ENCODE measurements at regions not wholly inside any gene's neighbourhood (a gene's known extent, or its start where the extent isn't known, plus 50 kb on each side); places are given as distances from the start of the nearest gene placed in this dataset.
"Not testable (repeated sequence)": the region's sequence is repeated elsewhere in the genome, so short reads cannot be mapped to it uniquely, and the experiment has no call there.

DNA sequence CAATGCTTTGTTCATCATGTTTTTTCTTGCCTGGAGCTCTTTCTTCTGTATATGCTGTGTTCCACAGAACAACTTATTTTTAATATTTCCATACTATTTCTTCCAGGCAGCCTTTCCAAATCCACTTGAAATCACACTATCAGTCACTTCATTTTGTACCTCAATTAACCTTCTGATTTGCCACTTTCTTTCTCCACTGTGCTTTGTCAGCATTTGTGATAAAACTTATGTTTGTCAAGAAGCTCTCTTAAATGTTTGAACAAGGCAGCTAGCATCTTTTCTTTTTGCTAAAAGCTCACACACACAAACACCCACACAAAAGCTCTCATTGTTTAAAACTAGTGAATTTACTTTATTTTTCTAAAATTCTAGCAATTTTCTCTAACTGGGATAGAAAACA is 2014.7 kb upstream of the RAG2 start:
- Histone ChIP-seq H3K4me1 (ENCODE audit: insufficient read depth, low read length) (no peaks in the 10 kb centered on the region), H4K20me1 (ENCODE audit: insufficient read depth, low read length) (no peaks in the 10 kb centered on the region), H3K27ac (ENCODE audit: low read depth, low read length) (no peak overlapping the region), H3K9ac (ENCODE audit: low read length) (no peak overlapping the region), H3K27me3 (ENCODE audit: insufficient read depth, low read length) (no peaks in the 10 kb centered on the region), H3K9me3 (ENCODE audit: insufficient read depth, low read depth, low read length) (no peaks in the 10 kb centered on the region), H3K4me3 (ENCODE audit: insufficient read depth, low read depth, low read length) (no peak overlapping the region), H3K4me2 (ENCODE audit: low read length) (no peak overlapping the region), H3K36me3 (ENCODE audit: insufficient read depth, low read length) (no peaks in the 10 kb centered on the region), H2AFZ (ENCODE audit: low read depth, low read length) (no peak overlapping the region), H3K79me2 (ENCODE audit: insufficient read depth, low read length) (no peaks in the 10 kb centered on the region)
- TF ChIP-seq EZH2 (IDR thresholded peaks at IDR 0.05; ENCODE audit: insufficient read depth, low read length), result no peak
- TF ChIP-seq, protein P1, sequence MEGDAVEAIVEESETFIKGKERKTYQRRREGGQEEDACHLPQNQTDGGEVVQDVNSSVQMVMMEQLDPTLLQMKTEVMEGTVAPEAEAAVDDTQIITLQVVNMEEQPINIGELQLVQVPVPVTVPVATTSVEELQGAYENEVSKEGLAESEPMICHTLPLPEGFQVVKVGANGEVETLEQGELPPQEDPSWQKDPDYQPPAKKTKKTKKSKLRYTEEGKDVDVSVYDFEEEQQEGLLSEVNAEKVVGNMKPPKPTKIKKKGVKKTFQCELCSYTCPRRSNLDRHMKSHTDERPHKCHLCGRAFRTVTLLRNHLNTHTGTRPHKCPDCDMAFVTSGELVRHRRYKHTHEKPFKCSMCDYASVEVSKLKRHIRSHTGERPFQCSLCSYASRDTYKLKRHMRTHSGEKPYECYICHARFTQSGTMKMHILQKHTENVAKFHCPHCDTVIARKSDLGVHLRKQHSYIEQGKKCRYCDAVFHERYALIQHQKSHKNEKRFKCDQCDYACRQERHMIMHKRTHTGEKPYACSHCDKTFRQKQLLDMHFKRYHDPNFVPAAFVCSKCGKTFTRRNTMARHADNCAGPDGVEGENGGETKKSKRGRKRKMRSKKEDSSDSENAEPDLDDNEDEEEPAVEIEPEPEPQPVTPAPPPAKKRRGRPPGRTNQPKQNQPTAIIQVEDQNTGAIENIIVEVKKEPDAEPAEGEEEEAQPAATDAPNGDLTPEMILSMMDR (IDR thresholded peaks at IDR 0.05; ENCODE audit: insufficient read depth, low read depth, low read length), result no peak
- H3K27me3 Mint-ChIP-seq (ENCODE audit: low read depth, unreplicated experiment), result no peaks in the 10 kb centered on the region
- H3K9me3 Mint-ChIP-seq (ENCODE audit: unreplicated experiment), result peaks cover 5% of the 10 kb centered on the region
- FAIRE-seq (no peak), DNase-seq (ENCODE audit: low read depth) (no peak)
- H3K4me3 Mint-ChIP-seq (ENCODE audit: unreplicated experiment), result no peak overlapping the region
- no peak overlapping the region for H3K27ac Mint-ChIP-seq (ENCODE audit: unreplicated experiment)
- no peaks in the 10 kb centered on the region for H3K4me1 Mint-ChIP-seq (ENCODE audit: low read depth, unreplicated experiment)
- no peaks in the 10 kb centered on the region for H3K36me3 Mint-ChIP-seq (ENCODE audit: low read depth, unreplicated experiment)

DNA sequence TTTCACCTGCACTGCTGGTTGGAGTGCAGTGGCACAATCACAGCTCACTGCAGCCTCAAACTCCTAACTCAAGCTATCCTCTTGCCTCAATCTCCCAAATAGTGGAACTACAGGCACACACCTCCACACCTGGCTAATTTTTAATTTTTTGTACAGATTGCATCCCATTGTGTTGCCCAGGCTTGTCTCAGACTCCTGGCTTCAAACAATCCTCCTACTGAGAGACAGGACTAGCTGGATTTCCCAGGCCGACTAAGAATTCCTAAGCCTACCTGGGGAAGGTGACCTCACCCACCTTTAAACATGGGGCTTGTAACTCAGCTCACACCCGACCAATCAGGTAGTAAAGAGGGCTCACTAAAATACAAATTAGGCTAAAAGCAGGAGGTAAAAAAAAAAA is 2003.3 kb upstream of the RAG2 start:
- not testable (repeated sequence) for H2AFZ ChIP-seq (ENCODE audit: low read depth, low read length); H3K9me3 Mint-ChIP-seq (ENCODE audit: unreplicated experiment); H3K9ac ChIP-seq (ENCODE audit: low read length); H3K4me1 Mint-ChIP-seq (ENCODE audit: low read depth, unreplicated experiment); H3K27ac Mint-ChIP-seq (ENCODE audit: unreplicated experiment); H3K27ac ChIP-seq (ENCODE audit: low read depth, low read length); H3K9me3 ChIP-seq (ENCODE audit: insufficient read depth, low read depth, low read length); H4K20me1 ChIP-seq (ENCODE audit: insufficient read depth, low read length); H3K4me1 ChIP-seq (ENCODE audit: insufficient read depth, low read length); FAIRE-seq; H3K4me3 ChIP-seq (ENCODE audit: insufficient read depth, low read depth, low read length); H3K79me2 ChIP-seq (ENCODE audit: insufficient read depth, low read length); H3K4me3 Mint-ChIP-seq (ENCODE audit: unreplicated experiment); DNase-seq (ENCODE audit: low read depth); H3K27me3 Mint-ChIP-seq (ENCODE audit: low read depth, unreplicated experiment); H3K36me3 ChIP-seq (ENCODE audit: insufficient read depth, low read length); H3K27me3 ChIP-seq (ENCODE audit: insufficient read depth, low read length); H3K4me2 ChIP-seq (ENCODE audit: low read length); H3K36me3 Mint-ChIP-seq (ENCODE audit: low read depth, unreplicated experiment)

DNA sequence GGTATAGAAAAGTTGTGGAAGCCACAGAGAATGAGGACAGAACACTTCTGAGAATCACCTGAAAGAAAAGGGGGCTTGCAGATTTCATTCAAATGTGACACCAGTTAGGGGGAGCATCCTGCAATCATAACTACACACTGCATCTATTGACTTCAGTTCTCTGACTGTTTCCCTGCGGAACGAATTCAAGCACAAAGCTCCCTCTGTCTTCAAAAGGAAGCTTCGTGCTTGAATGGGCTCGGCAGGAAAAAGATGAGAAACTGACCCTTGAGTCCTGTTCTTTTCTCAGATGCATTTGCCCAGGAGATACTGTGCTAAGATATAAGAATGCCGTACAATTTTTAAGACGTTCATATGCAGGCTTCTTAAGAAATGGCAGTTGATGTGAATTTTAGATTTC is 2000.4 kb upstream of the RAG2 start:
- TF ChIP-seq, protein P1 (IDR thresholded peaks at IDR 0.05; ENCODE audit: insufficient read depth, low read depth, low read length), result no peak
- TF ChIP-seq EZH2 (IDR thresholded peaks at IDR 0.05; ENCODE audit: insufficient read depth, low read length), result no peak
- Mint-ChIP-seq H3K9me3 (ENCODE audit: unreplicated experiment) (no peaks in the 10 kb centered on the region), H3K4me3 (ENCODE audit: unreplicated experiment) (no peak overlapping the region), H3K27me3 (ENCODE audit: low read depth, unreplicated experiment) (no peaks in the 10 kb centered on the region), H3K4me1 (ENCODE audit: low read depth, unreplicated experiment) (no peaks in the 10 kb centered on the region), H3K36me3 (ENCODE audit: low read depth, unreplicated experiment) (peaks cover 3% of the 10 kb centered on the region), H3K27ac (ENCODE audit: unreplicated experiment) (no peak overlapping the region)
- H2AFZ ChIP-seq (ENCODE audit: low read depth, low read length), result no peak overlapping the region
- H3K27ac ChIP-seq (ENCODE audit: low read depth, low read length), result no peak overlapping the region
- DNase-seq (ENCODE audit: low read depth) (no peak), FAIRE-seq (no peak)
- no peaks in the 10 kb centered on the region for H3K4me1 ChIP-seq (ENCODE audit: insufficient read depth, low read length)
- no peaks in the 10 kb centered on the region for H3K9me3 ChIP-seq (ENCODE audit: insufficient read depth, low read depth, low read length)
- H3K79me2 ChIP-seq (ENCODE audit: insufficient read depth, low read length), result no peaks in the 10 kb centered on the region
- H4K20me1 ChIP-seq (ENCODE audit: insufficient read depth, low read length), result no peaks in the 10 kb centered on the region
- no peak overlapping the region for H3K4me2 ChIP-seq (ENCODE audit: low read length)
- H3K4me3 ChIP-seq (ENCODE audit: insufficient read depth, low read depth, low read length), result no peak overlapping the region
- H3K27me3 ChIP-seq (ENCODE audit: insufficient read depth, low read length), result no peaks in the 10 kb centered on the region
- H3K9ac ChIP-seq (ENCODE audit: low read length), result no peak overlapping the region
- H3K36me3 ChIP-seq (ENCODE audit: insufficient read depth, low read length), result no peaks in the 10 kb centered on the region

DNA sequence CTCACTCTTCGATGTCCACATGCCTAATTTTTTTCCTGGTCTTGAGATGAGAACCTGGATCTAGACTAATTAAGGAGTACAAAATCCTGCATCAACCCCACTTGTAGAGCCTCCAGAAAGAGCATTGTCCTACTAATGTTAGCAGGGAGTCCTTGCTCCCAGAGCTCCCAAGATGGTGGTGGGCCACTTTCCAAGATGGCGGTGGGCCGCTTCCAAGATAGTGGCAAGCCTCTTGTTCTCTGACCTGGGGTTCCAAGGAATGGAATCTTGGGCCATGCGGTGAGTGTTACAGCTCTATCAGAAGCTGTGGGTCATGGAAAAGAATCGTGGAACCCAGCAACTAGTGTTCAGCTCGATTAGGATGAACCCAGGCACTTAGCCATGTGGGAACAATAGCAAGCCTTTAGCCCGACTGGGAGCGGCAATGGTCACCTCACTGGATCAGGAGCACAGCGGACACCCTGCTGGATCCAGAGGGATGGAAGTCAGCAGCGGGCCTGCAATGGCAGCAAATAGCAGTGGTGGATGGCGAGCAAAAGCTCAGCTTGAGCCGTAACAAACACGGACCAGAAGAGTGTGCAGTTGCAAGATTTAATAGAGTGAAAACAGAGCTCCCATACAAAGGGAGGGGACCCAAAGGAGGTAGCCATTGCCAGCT is 1997.5 kb upstream of the RAG2 start:
- H3K36me3 ChIP-seq (ENCODE audit: insufficient read depth, low read length); H3K4me3 Mint-ChIP-seq (ENCODE audit: unreplicated experiment); H2AFZ ChIP-seq (ENCODE audit: low read depth, low read length); H4K20me1 ChIP-seq (ENCODE audit: insufficient read depth, low read length); H3K27me3 Mint-ChIP-seq (ENCODE audit: low read depth, unreplicated experiment); H3K27ac ChIP-seq (ENCODE audit: low read depth, low read length); H3K9ac ChIP-seq (ENCODE audit: low read length); H3K79me2 ChIP-seq (ENCODE audit: insufficient read depth, low read length); H3K36me3 Mint-ChIP-seq (ENCODE audit: low read depth, unreplicated experiment); H3K4me1 Mint-ChIP-seq (ENCODE audit: low read depth, unreplicated experiment); H3K4me2 ChIP-seq (ENCODE audit: low read length); H3K4me1 ChIP-seq (ENCODE audit: insufficient read depth, low read length); H3K9me3 ChIP-seq (ENCODE audit: insufficient read depth, low read depth, low read length); H3K4me3 ChIP-seq (ENCODE audit: insufficient read depth, low read depth, low read length); H3K27me3 ChIP-seq (ENCODE audit: insufficient read depth, low read length); FAIRE-seq; H3K9me3 Mint-ChIP-seq (ENCODE audit: unreplicated experiment); H3K27ac Mint-ChIP-seq (ENCODE audit: unreplicated experiment); DNase-seq (ENCODE audit: low read depth): not testable (repeated sequence)
